Caco-2 (cell line): ENCODE measurements at regions not wholly inside any gene's neighbourhood (a gene's known extent, or its start where the extent isn't known, plus 50 kb on each side); places are given as distances from the start of the nearest gene placed in this dataset.

Experiments used
- BruUV-seq: library from RNA; stranded (reverse); fragments of 400-500 nt; replicated peaks from 2 replicates; lab custom pipeline; 2021; lab: Mats Ljungman, UMichigan
- CTCF ChIA-PET: fragments of 300-600 bp; sonication (Branson Sonifier 250); formaldehyde crosslinking; loops from one replicate; lab custom pipeline; 2022; ENCODE audit warnings: antibody characterized with exemption; lab: Charles Lee
- POLR2A ChIA-PET: fragments of 300-600 bp; sonication (Branson Sonifier 250); formaldehyde crosslinking; loops from one replicate; lab custom pipeline; 2022; ENCODE audit warnings: antibody characterized with exemption; lab: Charles Lee
- DNase-seq, 2 experiments: peaks; one replicate each; pipeline versions ENCODE4 v3.0.0 to v3.0.0-alpha.2; 2020 to 2022
- H3K27me3 ChIP-seq: replicated peaks from 2 replicates; pipeline ENCODE4 v1.6.0; 2011; ENCODE audit warnings: low read length; ENCODE audit not compliant: control insufficient read depth, insufficient read depth
- H3K36me3 ChIP-seq: 2 replicates; pipeline ENCODE4 v1.5.1; 2011; ENCODE audit warnings: low read length; ENCODE audit not compliant: control insufficient read depth, insufficient read depth
- H3K4me1 ChIP-seq: fragments of 250-450 bp; sonication (Bioruptor Pico); 2 replicates; pipeline ENCODE4 v1.5.1; 2020; ENCODE audit warnings: mild to moderate bottlenecking
- H3K4me3 ChIP-seq: 2 replicates; pipeline ENCODE4 v1.5.1; 2011; ENCODE audit warnings: low read depth, mild to moderate bottlenecking, control low read depth, low read length
- H3K9me3 ChIP-seq: fragments of 250-450 bp; sonication (Bioruptor Pico); 2 replicates; pipeline ENCODE4 v1.5.1; 2020; ENCODE audit warnings: mild to moderate bottlenecking, moderate library complexity
- H3K27ac Mint-ChIP-seq: one replicate; pipeline ENCODE4 v1.8.0; 2022; ENCODE audit warnings: mixed read lengths; ENCODE audit not compliant: unreplicated experiment
- H3K27me3 Mint-ChIP-seq: one replicate; pipeline ENCODE4 v1.8.0; 2022; ENCODE audit warnings: mixed read lengths; ENCODE audit not compliant: insufficient read depth, unreplicated experiment
- H3K36me3 Mint-ChIP-seq: one replicate; pipeline ENCODE4 v1.8.0; 2022; ENCODE audit warnings: mild to moderate bottlenecking, mixed read lengths; ENCODE audit not compliant: insufficient read depth, unreplicated experiment
- H3K4me1 Mint-ChIP-seq: one replicate; pipeline ENCODE4 v1.8.0; 2022; ENCODE audit warnings: low read depth, mixed read lengths; ENCODE audit not compliant: unreplicated experiment
- H3K4me3 Mint-ChIP-seq: one replicate; pipeline ENCODE4 v1.8.0; 2022; ENCODE audit warnings: mild to moderate bottlenecking, moderate library complexity, mixed read lengths; ENCODE audit not compliant: unreplicated experiment
- H3K9me3 Mint-ChIP-seq: one replicate; pipeline ENCODE4 v1.8.0; 2022; ENCODE audit warnings: mixed read lengths; ENCODE audit not compliant: unreplicated experiment
- CTCF ChIP-seq, 2 experiments: fragments of 200-600 bp in 1 of 2; IDR thresholded peaks; 1 replicate in 1 of 2; 2 replicates in 1 of 2; pipeline versions ENCODE4 v1.5.1 to v1.8.0; 2011 to 2022; ENCODE audit warnings: antibody characterized with exemption in 1 of 2, control low read depth in 1 of 2, inconsistent platforms in 1 of 2, low read depth in 1 of 2, low read length in 1 of 2, mild to moderate bottlenecking in 1 of 2, moderate library complexity in 1 of 2; ENCODE audit not compliant: insufficient read depth in 1 of 2, severe bottlenecking in 1 of 2, unreplicated experiment in 1 of 2
- intact Hi-C: fragments of 100-400 bp; cut with micrococcal nuclease; formaldehyde crosslinking; loops from one replicate; pipeline ENCODE4 v1.10.0; 2022; ENCODE audit not compliant: unreplicated experiment

DNA sequence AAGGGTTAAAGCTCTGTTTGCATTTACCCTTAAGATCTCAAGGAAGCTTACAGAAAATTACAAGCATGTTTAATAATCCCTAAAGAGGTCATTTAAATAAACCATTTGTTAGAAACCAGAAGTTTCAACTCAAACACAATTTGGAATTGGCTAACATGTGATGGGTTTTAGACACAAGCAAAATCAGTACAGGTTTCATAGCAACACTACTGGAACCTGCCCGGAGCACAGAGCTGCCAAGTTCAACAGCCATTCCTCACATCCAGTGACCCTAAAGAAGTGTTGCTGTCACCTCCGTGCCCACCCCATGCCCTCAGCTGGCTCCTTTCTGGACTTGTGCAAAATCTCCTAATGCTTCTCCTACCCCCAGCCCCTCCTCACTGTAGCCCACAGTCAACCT, 338.8 kb upstream of the AUTS2 start:
- intact Hi-C loops, result no loop called here

DNA sequence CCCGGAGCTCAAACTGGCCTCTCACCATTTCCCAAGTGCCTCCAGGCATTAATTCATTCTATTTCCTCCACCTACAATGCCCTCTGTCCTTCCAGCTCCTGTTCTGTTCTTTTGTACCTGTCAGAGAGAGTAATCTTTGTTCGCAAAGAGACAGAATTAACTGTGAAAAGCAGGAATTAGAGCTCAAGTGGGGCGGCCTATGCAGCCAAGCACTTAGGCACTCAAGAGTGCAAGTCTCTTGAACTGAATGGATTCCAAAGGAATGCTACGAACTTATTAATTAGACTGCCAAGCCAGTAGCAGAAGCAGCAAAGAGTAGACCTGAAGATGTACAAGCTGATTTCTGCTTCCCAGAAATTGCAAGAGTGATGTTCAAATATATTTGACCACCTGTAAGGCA, 338.3 kb upstream of the AUTS2 start:
- H3K27ac Mint-ChIP-seq, result no peak overlapping the region
- no peak for TF ChIP-seq CTCF (IDR thresholded peaks at IDR 0.05; ENCODE audit: insufficient read depth in 1 of 2, low read depth in 1 of 2, low read length in 1 of 2, severe bottlenecking in 1 of 2, unreplicated experiment in 1 of 2)
- H3K4me3 Mint-ChIP-seq, result no peak overlapping the region
- Histone ChIP-seq H3K36me3 (no peaks in the 10 kb centered on the region), H3K4me3 (no peak overlapping the region), H3K27me3 (no peaks in the 10 kb centered on the region), H3K4me1 (no peaks in the 10 kb centered on the region), H3K9me3 (no peaks in the 10 kb centered on the region)
- no TSS peak for BruUV-seq
- H3K4me1 Mint-ChIP-seq, result no peaks in the 10 kb centered on the region
- peaks cover 3% of the 10 kb centered on the region for H3K27me3 Mint-ChIP-seq
- no peaks in the 10 kb centered on the region for H3K36me3 Mint-ChIP-seq
- DNase-seq, result no peak
- POLR2A ChIA-PET, result no interaction called here
- intact Hi-C loops, result no loop called here
- peaks cover 17% of the 10 kb centered on the region for H3K9me3 Mint-ChIP-seq
- CTCF ChIA-PET, result no interaction called here

More for the DNA sequence above, 338.8 kb upstream of the AUTS2 start:
- Mint-ChIP-seq H3K4me3 (no peak overlapping the region), H3K27ac (no peak overlapping the region), H3K27me3 (peaks cover 6% of the 10 kb centered on the region), H3K36me3 (no peaks in the 10 kb centered on the region), H3K9me3 (peaks cover 23% of the 10 kb centered on the region), H3K4me1 (no peaks in the 10 kb centered on the region)
- no peaks in the 10 kb centered on the region for H3K4me1 ChIP-seq
- H3K36me3 ChIP-seq, result no peaks in the 10 kb centered on the region
- BruUV-seq, result no TSS peak
- H3K9me3 ChIP-seq, result no peaks in the 10 kb centered on the region
- DNase-seq, result no peak
- CTCF ChIA-PET, result no interaction called here
- no peaks in the 10 kb centered on the region for H3K27me3 ChIP-seq
- no peak overlapping the region for H3K4me3 ChIP-seq
- POLR2A ChIA-PET, result no interaction called here
- TF ChIP-seq CTCF (IDR thresholded peaks at IDR 0.05; ENCODE audit: insufficient read depth in 1 of 2, low read depth in 1 of 2, low read length in 1 of 2, severe bottlenecking in 1 of 2, unreplicated experiment in 1 of 2), result no peak

- no peaks in the 10 kb centered on the region for H3K4me1 Mint-ChIP-seq
- POLR2A ChIA-PET, result no interaction called here
- no peaks in the 10 kb centered on the region for H3K36me3 Mint-ChIP-seq
- CTCF ChIA-PET, result no interaction called here
- H3K4me3 Mint-ChIP-seq, result no peak overlapping the region
- Histone ChIP-seq H3K36me3 (no peaks in the 10 kb centered on the region), H3K4me1 (no peaks in the 10 kb centered on the region), H3K9me3 (no peaks in the 10 kb centered on the region), H3K27me3 (no peaks in the 10 kb centered on the region), H3K4me3 (no peak overlapping the region)
- intact Hi-C loops, result no loop called here
- no peak for DNase-seq
- no peak overlapping the region for H3K27ac Mint-ChIP-seq
- no peaks in the 10 kb centered on the region for H3K27me3 Mint-ChIP-seq
- no peak for TF ChIP-seq CTCF (IDR thresholded peaks at IDR 0.05; ENCODE audit: insufficient read depth in 1 of 2, low read depth in 1 of 2, low read length in 1 of 2, severe bottlenecking in 1 of 2, unreplicated experiment in 1 of 2)
- H3K9me3 Mint-ChIP-seq, result no peaks in the 10 kb centered on the region
- no TSS peak for BruUV-seq
These were observed 334.7 kb upstream of the AUTS2 start for GRCh38 chr7:69263550-69263949.
